Loucy (cell line): ENCODE measurements at regions not wholly inside any gene's neighbourhood (a gene's known extent, or its start where the extent isn't known, plus 50 kb on each side); places are given as distances from the start of the nearest gene placed in this dataset.

Experiments used
- EZH2phosphoT487 ChIP-seq: fragments of 200-600 bp; IDR thresholded peaks from 2 replicates; pipeline ENCODE4 v1.6.1; 2018; ENCODE audit warnings: antibody characterized with exemption, mild to moderate bottlenecking, moderate library complexity, borderline replicate concordance
- TF ChIP-seq, protein P1 (sequence below): fragments of 200-600 bp; sonication (generic); conservative IDR thresholded peaks from 2 replicates; pipeline ENCODE4 v1.5.1; 2014; ENCODE audit warnings: mild to moderate bottlenecking, antibody characterized with exemption, low read length

DNA sequence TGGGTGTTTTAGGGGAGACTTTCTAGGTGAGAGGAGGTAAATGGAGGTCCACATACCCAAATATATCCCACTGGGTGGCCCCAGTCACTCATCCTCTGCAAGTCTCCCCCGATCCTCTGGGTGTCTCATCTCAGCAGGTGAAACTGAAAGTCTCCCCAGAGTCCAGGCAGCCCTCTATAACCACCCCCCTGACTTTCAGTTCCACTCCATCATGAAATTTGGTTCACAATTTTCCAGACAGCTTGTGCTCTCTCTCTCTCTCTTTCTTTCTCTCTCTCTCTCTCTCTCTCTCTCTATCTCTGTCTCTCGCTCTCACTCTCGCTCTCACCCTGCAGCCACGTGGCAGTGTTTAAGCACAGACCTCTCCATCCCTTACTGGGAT, 56.7 kb upstream of the ELN start:
- TF ChIP-seq, protein P1, sequence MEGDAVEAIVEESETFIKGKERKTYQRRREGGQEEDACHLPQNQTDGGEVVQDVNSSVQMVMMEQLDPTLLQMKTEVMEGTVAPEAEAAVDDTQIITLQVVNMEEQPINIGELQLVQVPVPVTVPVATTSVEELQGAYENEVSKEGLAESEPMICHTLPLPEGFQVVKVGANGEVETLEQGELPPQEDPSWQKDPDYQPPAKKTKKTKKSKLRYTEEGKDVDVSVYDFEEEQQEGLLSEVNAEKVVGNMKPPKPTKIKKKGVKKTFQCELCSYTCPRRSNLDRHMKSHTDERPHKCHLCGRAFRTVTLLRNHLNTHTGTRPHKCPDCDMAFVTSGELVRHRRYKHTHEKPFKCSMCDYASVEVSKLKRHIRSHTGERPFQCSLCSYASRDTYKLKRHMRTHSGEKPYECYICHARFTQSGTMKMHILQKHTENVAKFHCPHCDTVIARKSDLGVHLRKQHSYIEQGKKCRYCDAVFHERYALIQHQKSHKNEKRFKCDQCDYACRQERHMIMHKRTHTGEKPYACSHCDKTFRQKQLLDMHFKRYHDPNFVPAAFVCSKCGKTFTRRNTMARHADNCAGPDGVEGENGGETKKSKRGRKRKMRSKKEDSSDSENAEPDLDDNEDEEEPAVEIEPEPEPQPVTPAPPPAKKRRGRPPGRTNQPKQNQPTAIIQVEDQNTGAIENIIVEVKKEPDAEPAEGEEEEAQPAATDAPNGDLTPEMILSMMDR, result no peak
- TF ChIP-seq EZH2phosphoT487, result no peak
